Osteoblast (primary cell): ENCODE measurements at regions not wholly inside any gene's neighbourhood (a gene's known extent, or its start where the extent isn't known, plus 50 kb on each side); places are given as distances from the start of the nearest gene placed in this dataset.
"Not testable (repeated sequence)": the region's sequence is repeated elsewhere in the genome, so short reads cannot be mapped to it uniquely, and the experiment has no call there.

Experiments
- DNase-seq: peaks from one replicate; pipeline ENCODE4 v3.0.0; 2011; ENCODE audit warnings: low spot score, mixed read lengths; ENCODE audit not compliant: insufficient read length; ENCODE audit errors: missing footprints
- H2AFZ ChIP-seq: 2 replicates; pipeline ENCODE4 v1.6.0; 2011; ENCODE audit warnings: mild to moderate bottlenecking, low read length
- H3K27ac ChIP-seq: 2 replicates; pipeline ENCODE4 v1.5.1; 2011; ENCODE audit warnings: mild to moderate bottlenecking, low read depth, low read length, moderate library complexity
- H3K27me3 ChIP-seq: 2 replicates; pipeline ENCODE4 v1.6.0; 2012; ENCODE audit warnings: mild to moderate bottlenecking, control low read depth, inconsistent platforms, low read length, moderate library complexity; ENCODE audit not compliant: insufficient read depth
- H3K36me3 ChIP-seq: 2 replicates; pipeline ENCODE4 v1.5.1; 2011; ENCODE audit warnings: mild to moderate bottlenecking, low read length, control low read depth, moderate library complexity; ENCODE audit not compliant: insufficient read depth
- H3K4me1 ChIP-seq: 2 replicates; pipeline ENCODE4 v1.5.1; 2011; ENCODE audit warnings: mild to moderate bottlenecking, low read length, control low read depth, moderate library complexity; ENCODE audit not compliant: insufficient read depth
- H3K4me2 ChIP-seq: 2 replicates; pipeline ENCODE4 v1.6.0; 2011; ENCODE audit warnings: mild to moderate bottlenecking, low read length; ENCODE audit not compliant: insufficient read depth
- H3K4me3 ChIP-seq: fragments of 200-600 bp; sonication (generic); 3 replicates; pipeline ENCODE4 v1.5.1; 2012; ENCODE audit warnings: mild to moderate bottlenecking, low read length, inconsistent platforms; ENCODE audit not compliant: insufficient read depth
- H3K79me2 ChIP-seq: 2 replicates; pipeline ENCODE4 v1.6.0; 2012; ENCODE audit warnings: mild to moderate bottlenecking, low read length, control low read depth, inconsistent platforms; ENCODE audit not compliant: insufficient read depth
- H3K9me3 ChIP-seq: 2 replicates; pipeline ENCODE4 v1.5.1; 2011; ENCODE audit warnings: low read depth, low read length, control low read depth
- H4K20me1 ChIP-seq: 2 replicates; pipeline ENCODE4 v1.6.0; 2012; ENCODE audit warnings: mild to moderate bottlenecking, low read length, control low read depth; ENCODE audit not compliant: insufficient read depth
- CTCF ChIP-seq: IDR thresholded peaks from 2 replicates; pipeline ENCODE4 v1.5.1; 2011; ENCODE audit warnings: mild to moderate bottlenecking, low read depth, low read length, moderate library complexity; ENCODE audit errors: extremely low read depth

- no peak overlapping the region for H2AFZ ChIP-seq
- no peaks in the 10 kb centered on the region for H3K4me1 ChIP-seq
- no peak overlapping the region for H3K27ac ChIP-seq
- no peak overlapping the region for H3K4me3 ChIP-seq
- H3K36me3 ChIP-seq = no peaks in the 10 kb centered on the region
- H3K27me3 ChIP-seq = no peaks in the 10 kb centered on the region
- H3K79me2 ChIP-seq = no peaks in the 10 kb centered on the region
- H3K9me3 ChIP-seq = peaks cover 2% of the 10 kb centered on the region
- H3K4me2 ChIP-seq = no peak overlapping the region
- no peak for DNase-seq
- no peaks in the 10 kb centered on the region for H4K20me1 ChIP-seq
- no peak for TF ChIP-seq CTCF
Observed at GRCh38 chr10:8365935-8366911, 311.7 kb downstream of the GATA3 start.

- H3K27ac ChIP-seq = not testable (repeated sequence)
Observed at GRCh38 chr10:8367672-8368411, 313.4 kb downstream of the GATA3 start.

GRCh38 chr10:8369666-8370065, 315.2 kb downstream of the GATA3 start:
- H3K36me3 ChIP-seq = no peaks in the 10 kb centered on the region
- no peak overlapping the region for H3K4me3 ChIP-seq
- no peaks in the 10 kb centered on the region for H3K4me1 ChIP-seq
- no peak overlapping the region for H3K27ac ChIP-seq
- no peak for TF ChIP-seq CTCF
- H4K20me1 ChIP-seq = no peaks in the 10 kb centered on the region
- no peak for DNase-seq
- H3K27me3 ChIP-seq = no peaks in the 10 kb centered on the region
- no peak overlapping the region for H2AFZ ChIP-seq
- H3K9me3 ChIP-seq = peaks cover 2% of the 10 kb centered on the region
- no peaks in the 10 kb centered on the region for H3K79me2 ChIP-seq
- H3K4me2 ChIP-seq = no peak overlapping the region

More at GRCh38 chr10:8367672-8368411, 313.4 kb downstream of the GATA3 start:
- H3K79me2 ChIP-seq, H2AFZ ChIP-seq, DNase-seq, H3K36me3 ChIP-seq, H3K27me3 ChIP-seq, H4K20me1 ChIP-seq, H3K9me3 ChIP-seq, H3K4me1 ChIP-seq, H3K4me2 ChIP-seq, H3K4me3 ChIP-seq: not testable (repeated sequence)

GRCh38 chr10:8374334-8374733, 319.8 kb downstream of the GATA3 start:
- H3K4me1 ChIP-seq = no peaks in the 10 kb centered on the region
- no peak overlapping the region for H2AFZ ChIP-seq
- no peaks in the 10 kb centered on the region for H3K27me3 ChIP-seq
- no peak overlapping the region for H3K4me3 ChIP-seq
- no peak for DNase-seq
- no peak overlapping the region for H3K27ac ChIP-seq
- no peak overlapping the region for H3K4me2 ChIP-seq
- H4K20me1 ChIP-seq = no peaks in the 10 kb centered on the region
- TF ChIP-seq CTCF = no peak
- no peaks in the 10 kb centered on the region for H3K36me3 ChIP-seq
- H3K79me2 ChIP-seq = no peaks in the 10 kb centered on the region
- peaks cover 2% of the 10 kb centered on the region for H3K9me3 ChIP-seq
